ENCODE measurements at regions not wholly inside any gene's neighbourhood (a gene's known extent, or its start where the extent isn't known, plus 50 kb on each side); places are given as distances from the start of the nearest gene placed in this dataset.

GRCh38 chr5:4182144-4182543 lies 586.5 kb downstream of the IRX1 start:
- CTCF ChIA-PET = no interaction called here
- POLR2A ChIA-PET = no interaction called here
- DNase-seq (ENCODE audit: low read depth, low spot score) = no peak
- no peak overlapping the region for H3K4me3 ChIP-seq (ENCODE audit: low read depth, low read length)
- no peak for TF ChIP-seq CTCF (IDR thresholded peaks at IDR 0.05; ENCODE audit: insufficient read depth, low read length, missing control alignments)

- no peak overlapping the region for H3K4me3 ChIP-seq (ENCODE audit: low read depth, low read length)
- TF ChIP-seq CTCF (IDR thresholded peaks at IDR 0.05; ENCODE audit: insufficient read depth, low read length, missing control alignments) = no peak
- CTCF ChIA-PET = no interaction called here
- POLR2A ChIA-PET = no interaction called here
- DNase-seq (ENCODE audit: low read depth, low spot score) = no peak
These were observed 589.5 kb downstream of the IRX1 start for GRCh38 chr5:4185127-4185526.

- no peak for TF ChIP-seq CTCF (IDR thresholded peaks at IDR 0.05; ENCODE audit: insufficient read depth, low read length, missing control alignments)
- no peak for DNase-seq (ENCODE audit: low read depth, low spot score)
- ChIA-PET POLR2A (no interaction called here), CTCF (no interaction called here)
- H3K4me3 ChIP-seq (ENCODE audit: low read depth, low read length) = no peak overlapping the region
These were observed 593.1 kb downstream of the IRX1 start for GRCh38 chr5:4188704-4189103.

- no peak for DNase-seq (ENCODE audit: low read depth, low spot score)
These were observed 593.7 kb downstream of the IRX1 start for GRCh38 chr5:4189317-4189716.

GRCh38 chr5:4191041-4191440 lies 595.4 kb downstream of the IRX1 start:
- H3K4me3 ChIP-seq (ENCODE audit: low read depth, low read length) = no peak overlapping the region
- no peak for TF ChIP-seq CTCF (IDR thresholded peaks at IDR 0.05; ENCODE audit: insufficient read depth, low read length, missing control alignments)
- POLR2A ChIA-PET = no interaction called here
- CTCF ChIA-PET = no interaction called here
- no peak for DNase-seq (ENCODE audit: low read depth, low spot score)

More at GRCh38 chr5:4189317-4189716, 593.7 kb downstream of the IRX1 start:
- POLR2A ChIA-PET = no interaction called here
- no peak overlapping the region for H3K4me3 ChIP-seq (ENCODE audit: low read depth, low read length)
- CTCF ChIA-PET = no interaction called here
- no peak for TF ChIP-seq CTCF (IDR thresholded peaks at IDR 0.05; ENCODE audit: insufficient read depth, low read length, missing control alignments)

GRCh38 chr5:4191703-4192102 lies 596.1 kb downstream of the IRX1 start:
- ChIA-PET POLR2A (no interaction called here), CTCF (no interaction called here)
- no peak overlapping the region for H3K4me3 ChIP-seq (ENCODE audit: low read depth, low read length)
- DNase-seq (ENCODE audit: low read depth, low spot score) = no peak
- no peak for TF ChIP-seq CTCF (IDR thresholded peaks at IDR 0.05; ENCODE audit: insufficient read depth, low read length, missing control alignments)
